ENCODE measurements at regions not wholly inside any gene's neighbourhood (a gene's known extent, or its start where the extent isn't known, plus 50 kb on each side); places are given as distances from the start of the nearest gene placed in this dataset.

DNA sequence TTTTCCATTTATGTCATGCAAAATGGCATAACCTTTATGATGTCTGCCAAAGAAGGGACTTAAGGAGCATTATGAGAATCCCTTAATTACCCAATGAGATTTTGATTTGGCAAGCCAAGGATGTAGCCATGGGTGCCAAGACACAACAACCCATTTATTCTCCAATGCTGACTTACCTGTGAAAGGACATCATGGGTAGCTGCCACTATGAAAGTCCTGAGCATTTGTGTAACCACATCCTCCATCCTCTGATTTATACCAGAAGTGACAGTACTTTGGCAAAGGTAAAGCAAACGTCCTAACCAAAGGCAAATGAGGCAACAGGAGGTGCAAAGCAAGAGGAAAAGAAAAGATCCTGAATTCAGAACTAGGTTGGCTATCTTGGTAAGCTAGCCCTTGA lies 87.3 kb upstream of the EMCN start:
- TF ChIP-seq SUZ12 (IDR thresholded peaks at IDR 0.05; ENCODE audit: extremely low read depth, insufficient read depth, insufficient read length) = no peak
- no peak for TF ChIP-seq ZNF274 (IDR thresholded peaks at IDR 0.05; ENCODE audit: low read depth, low read length)
- no peak for TF ChIP-seq YY1 (IDR thresholded peaks at IDR 0.05; ENCODE audit: insufficient read depth, insufficient read length)

All from NT2/D1 (cell line).